ENCODE measurements at regions not wholly inside any gene's neighbourhood (a gene's known extent, or its start where the extent isn't known, plus 50 kb on each side); places are given as distances from the start of the nearest gene placed in this dataset.

DNA sequence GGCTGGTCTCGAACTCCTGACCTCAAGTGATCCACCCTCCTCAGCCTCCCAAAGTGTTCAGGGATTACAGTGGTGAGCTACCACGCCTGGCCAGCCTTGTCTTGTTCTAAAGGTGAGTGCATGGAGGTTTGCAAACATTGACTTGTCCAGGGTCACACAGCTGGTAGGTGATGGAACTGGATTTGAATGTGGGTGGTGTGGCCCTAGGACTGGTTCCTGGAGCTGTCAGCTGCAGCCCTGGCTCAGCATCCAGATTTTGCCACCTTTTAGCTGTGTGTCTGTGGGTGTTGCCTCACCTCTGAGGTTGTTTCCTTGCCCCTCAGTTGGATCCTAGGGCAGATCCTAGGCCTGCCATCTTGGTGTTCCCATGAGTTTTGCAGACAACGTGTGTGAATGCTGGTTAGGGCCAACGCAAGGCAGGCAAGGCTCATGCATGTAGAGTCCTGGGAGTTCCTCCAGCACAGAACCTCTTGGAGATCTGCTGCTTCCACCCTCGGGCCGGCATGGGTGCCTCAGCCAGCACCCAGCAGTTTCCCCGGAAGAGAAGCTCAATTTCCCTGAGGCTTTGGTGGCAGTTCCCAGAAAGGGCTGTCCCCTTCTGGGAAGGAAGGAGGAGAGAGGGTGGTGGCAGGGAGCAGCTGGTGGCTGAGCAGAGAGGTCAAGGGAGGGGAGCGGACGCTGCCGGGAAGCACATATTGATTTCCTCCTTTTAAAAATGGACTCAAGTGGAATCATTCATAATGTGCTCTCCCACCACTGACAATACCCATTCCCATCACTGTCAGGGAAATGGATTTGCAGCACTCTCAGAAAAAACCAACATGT, 127.6 kb upstream of the HS6ST1 start:
- H3K36me3 ChIP-seq, result no peaks in the 10 kb centered on the region
- TF ChIP-seq POLR2A (IDR thresholded peaks at IDR 0.05), result no peak
- TF ChIP-seq EP300 (IDR thresholded peaks at IDR 0.05), result no peak
- TF ChIP-seq, protein P1, sequence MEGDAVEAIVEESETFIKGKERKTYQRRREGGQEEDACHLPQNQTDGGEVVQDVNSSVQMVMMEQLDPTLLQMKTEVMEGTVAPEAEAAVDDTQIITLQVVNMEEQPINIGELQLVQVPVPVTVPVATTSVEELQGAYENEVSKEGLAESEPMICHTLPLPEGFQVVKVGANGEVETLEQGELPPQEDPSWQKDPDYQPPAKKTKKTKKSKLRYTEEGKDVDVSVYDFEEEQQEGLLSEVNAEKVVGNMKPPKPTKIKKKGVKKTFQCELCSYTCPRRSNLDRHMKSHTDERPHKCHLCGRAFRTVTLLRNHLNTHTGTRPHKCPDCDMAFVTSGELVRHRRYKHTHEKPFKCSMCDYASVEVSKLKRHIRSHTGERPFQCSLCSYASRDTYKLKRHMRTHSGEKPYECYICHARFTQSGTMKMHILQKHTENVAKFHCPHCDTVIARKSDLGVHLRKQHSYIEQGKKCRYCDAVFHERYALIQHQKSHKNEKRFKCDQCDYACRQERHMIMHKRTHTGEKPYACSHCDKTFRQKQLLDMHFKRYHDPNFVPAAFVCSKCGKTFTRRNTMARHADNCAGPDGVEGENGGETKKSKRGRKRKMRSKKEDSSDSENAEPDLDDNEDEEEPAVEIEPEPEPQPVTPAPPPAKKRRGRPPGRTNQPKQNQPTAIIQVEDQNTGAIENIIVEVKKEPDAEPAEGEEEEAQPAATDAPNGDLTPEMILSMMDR (IDR thresholded peaks at IDR 0.05), result no peak
- H3K27ac ChIP-seq, result no peak overlapping the region
- peaks cover 0 to 30% (median 0%) of the 10 kb centered on the region in 4 donors for H3K4me1 ChIP-seq
- no peak overlapping the region for H3K4me3 ChIP-seq
- H3K9me3 ChIP-seq, result no peaks in the 10 kb centered on the region
- H3K27me3 ChIP-seq, result no peaks in the 10 kb centered on the region
- DNase-seq (ENCODE audit: low spot score in 2 of 2), result no peak
- WGBS, 2 donors, result 66 to 70% methylated on average over 10 of the region's 10 CpGs

DNA sequence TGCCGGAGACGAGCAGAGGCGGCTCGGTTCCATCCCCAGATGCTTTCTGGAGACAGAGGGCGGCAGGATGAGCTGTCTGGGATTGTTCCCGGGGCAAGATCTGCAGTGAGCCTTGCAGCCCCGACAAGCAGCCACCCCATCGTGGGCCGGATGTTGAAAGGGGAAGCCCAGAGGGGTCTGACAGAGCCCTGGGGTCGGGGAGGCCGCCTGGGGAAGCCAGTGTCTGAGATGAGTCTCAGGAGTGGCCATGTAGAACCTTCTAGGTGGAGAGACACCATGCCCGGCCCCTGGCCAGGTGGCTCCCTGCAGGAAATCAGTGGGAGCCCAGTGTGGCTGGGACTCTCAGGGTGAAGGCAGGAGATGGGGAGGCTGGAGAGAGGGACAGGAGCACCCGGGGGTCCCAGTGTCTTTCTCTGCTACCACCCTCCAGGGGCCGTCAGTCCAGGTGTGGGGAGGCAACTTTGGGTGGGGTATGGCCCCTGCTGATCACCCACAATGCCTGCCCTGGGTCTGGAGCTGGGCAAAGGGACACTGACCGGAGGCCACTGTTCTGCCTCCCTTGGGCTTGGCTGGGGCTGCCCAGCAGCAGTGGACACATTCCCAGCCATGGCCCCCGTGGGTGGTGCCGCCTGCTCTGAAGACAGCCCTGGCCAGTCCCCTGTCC, 128.3 kb upstream of the HS6ST1 start:
- TF ChIP-seq POLR2A (IDR thresholded peaks at IDR 0.05), result no peak
- TF ChIP-seq EP300 (IDR thresholded peaks at IDR 0.05), result no peak
- TF ChIP-seq, protein P1 (IDR thresholded peaks at IDR 0.05), result no peak
- Histone ChIP-seq H3K27me3 (no peaks in the 10 kb centered on the region), H3K4me3 (no peak overlapping the region), H3K36me3 (no peaks in the 10 kb centered on the region), H3K27ac (no peak overlapping the region), H3K9me3 (no peaks in the 10 kb centered on the region), H3K4me1 (peaks cover 0 to 28% (median 0%) of the 10 kb centered on the region in 4 donors)
- 60 to 66% methylated on average over 14 to 16 of the region's 17 CpGs for WGBS, 2 donors
- no peak for DNase-seq (ENCODE audit: low spot score in 2 of 2)

DNA sequence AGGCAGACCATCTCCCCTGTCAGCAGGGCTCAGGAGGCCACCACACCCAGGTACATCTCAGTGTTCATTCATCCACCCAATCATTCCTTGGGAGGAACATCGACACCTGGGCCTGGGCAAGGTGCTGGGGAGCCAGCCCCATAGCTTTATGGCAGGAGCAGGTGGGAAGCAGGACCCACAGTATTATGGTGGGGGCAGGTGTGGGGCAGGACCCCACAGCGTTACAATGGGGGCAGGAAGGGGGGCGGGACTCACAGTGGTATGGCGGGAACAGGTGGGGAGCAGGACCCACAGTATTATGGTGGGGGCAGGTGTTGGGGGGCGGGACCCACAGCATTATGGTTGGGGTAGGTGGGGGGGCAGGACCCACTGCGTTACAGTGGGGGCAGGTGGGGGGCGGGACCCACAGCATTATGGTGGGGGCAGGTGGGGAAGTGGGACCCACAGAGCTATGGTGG, 128.9 kb upstream of the HS6ST1 start:
- Histone ChIP-seq H3K9me3 (no peaks in the 10 kb centered on the region), H3K4me3 (no peak overlapping the region), H3K27ac (no peak overlapping the region), H3K36me3 (no peaks in the 10 kb centered on the region), H3K27me3 (no peaks in the 10 kb centered on the region), H3K4me1 (peaks cover 0 to 23% (median 0%) of the 10 kb centered on the region in 4 donors)
- WGBS, 2 donors, result 91 to 92% methylated on average over 4 to 6 of the region's 7 CpGs
- TF ChIP-seq, protein P1 (IDR thresholded peaks at IDR 0.05), result no peak
- TF ChIP-seq EP300 (IDR thresholded peaks at IDR 0.05), result no peak
- TF ChIP-seq POLR2A (IDR thresholded peaks at IDR 0.05), result no peak
- no peak for DNase-seq (ENCODE audit: low spot score in 2 of 2)

DNA sequence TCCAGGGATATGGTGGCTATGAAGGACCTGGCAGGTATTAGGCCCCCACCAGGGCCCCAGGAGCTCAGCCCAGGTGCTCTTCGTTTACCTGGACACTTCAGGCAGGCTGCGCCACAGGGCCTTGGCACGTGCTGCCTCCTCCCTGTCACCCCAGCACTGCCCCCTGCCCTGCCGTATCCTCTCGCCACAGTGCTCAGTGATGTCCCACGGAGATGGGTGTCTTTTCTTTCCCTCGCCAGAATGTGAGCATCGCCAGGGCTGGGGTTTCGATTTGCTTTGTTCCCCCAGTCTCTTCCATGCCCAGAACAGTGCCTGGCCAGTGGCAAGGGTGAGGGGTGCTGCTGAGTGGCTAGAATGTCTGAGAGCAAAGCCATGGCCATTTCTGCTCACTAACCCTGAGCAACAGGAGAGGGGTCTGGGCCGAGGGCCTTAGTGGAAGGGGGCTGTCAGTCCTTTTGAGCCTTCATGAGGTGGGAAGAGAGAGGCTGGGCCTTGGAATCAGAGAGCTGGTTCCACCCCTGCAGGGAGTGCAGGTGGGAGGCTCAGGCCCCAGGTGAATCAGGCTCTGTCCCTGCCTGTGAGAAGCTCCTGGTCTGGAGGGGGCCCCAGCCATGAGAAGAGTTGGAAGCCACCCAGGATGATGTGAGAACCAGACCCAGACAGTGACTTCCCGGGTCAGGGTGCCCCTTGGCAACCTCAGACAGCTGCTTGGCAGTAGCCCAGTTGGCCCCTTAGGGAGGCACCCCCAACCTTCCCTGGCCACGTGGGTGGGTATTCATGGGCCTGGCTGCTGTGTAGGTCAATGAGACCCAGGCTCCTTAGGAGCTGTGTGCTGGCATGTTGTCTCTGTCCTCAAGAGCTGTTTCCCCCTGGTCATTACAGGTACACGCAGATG, 129.9 kb upstream of the HS6ST1 start:
- no peaks in the 10 kb centered on the region for H3K36me3 ChIP-seq
- TF ChIP-seq EP300 (IDR thresholded peaks at IDR 0.05) (no peak), POLR2A (IDR thresholded peaks at IDR 0.05) (no peak)
- TF ChIP-seq, protein P1 (IDR thresholded peaks at IDR 0.05), result no peak
- H3K27ac ChIP-seq, result no peak overlapping the region
- no peak overlapping the region for H3K4me3 ChIP-seq
- 71 to 93% methylated on average over 11 of the region's 13 CpGs for WGBS, 2 donors
- no peak for DNase-seq (ENCODE audit: low spot score in 2 of 2)
- H3K27me3 ChIP-seq, result no peaks in the 10 kb centered on the region
- peaks cover 0 to 15% (median 0%) of the 10 kb centered on the region in 4 donors for H3K4me1 ChIP-seq
- no peaks in the 10 kb centered on the region for H3K9me3 ChIP-seq
